Activated CD8-positive, alpha-beta memory T cell treated with anti-CD3 and anti-CD28 coated beads for 24 hours (primary cell): ENCODE measurements at regions not wholly inside any gene's neighbourhood (a gene's known extent, or its start where the extent isn't known, plus 50 kb on each side); places are given as distances from the start of the nearest gene placed in this dataset.

Source experiments
- DNase-seq: peaks from one replicate; pipeline ENCODE4 v3.0.0-alpha.2; 2020

DNA sequence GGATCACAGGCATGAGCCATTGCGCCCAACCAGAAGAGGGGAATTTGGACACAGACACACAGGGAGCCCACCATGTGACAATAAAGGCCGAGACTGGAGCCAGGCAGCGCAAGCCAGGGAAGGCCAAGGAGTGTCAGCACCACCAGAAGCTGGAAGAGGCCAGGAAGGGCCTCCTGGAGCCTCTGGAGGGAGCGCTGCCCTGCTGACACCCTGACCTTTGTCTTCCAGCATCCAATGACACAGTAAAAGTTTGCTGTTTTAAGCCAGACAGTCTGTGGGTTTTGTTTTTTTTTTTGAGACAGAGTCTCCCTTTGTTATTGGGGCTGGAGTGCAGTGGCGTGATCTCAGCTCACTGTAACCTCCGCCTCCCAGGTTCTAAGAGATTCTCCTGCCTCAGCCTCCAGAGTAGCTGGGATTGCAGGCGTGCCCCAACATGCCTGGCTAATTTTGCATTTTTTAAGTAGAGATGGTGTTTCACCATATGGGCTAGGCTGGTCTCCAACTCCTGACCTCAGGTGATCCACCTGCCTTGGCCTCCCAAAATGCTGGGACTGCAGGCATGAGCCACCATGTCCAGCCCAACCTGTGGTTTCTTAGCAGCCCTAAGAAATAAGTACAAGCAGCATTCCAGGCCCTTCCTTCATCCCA, 215.8 kb downstream of the CTTN start:
- no peak for DNase-seq

DNA sequence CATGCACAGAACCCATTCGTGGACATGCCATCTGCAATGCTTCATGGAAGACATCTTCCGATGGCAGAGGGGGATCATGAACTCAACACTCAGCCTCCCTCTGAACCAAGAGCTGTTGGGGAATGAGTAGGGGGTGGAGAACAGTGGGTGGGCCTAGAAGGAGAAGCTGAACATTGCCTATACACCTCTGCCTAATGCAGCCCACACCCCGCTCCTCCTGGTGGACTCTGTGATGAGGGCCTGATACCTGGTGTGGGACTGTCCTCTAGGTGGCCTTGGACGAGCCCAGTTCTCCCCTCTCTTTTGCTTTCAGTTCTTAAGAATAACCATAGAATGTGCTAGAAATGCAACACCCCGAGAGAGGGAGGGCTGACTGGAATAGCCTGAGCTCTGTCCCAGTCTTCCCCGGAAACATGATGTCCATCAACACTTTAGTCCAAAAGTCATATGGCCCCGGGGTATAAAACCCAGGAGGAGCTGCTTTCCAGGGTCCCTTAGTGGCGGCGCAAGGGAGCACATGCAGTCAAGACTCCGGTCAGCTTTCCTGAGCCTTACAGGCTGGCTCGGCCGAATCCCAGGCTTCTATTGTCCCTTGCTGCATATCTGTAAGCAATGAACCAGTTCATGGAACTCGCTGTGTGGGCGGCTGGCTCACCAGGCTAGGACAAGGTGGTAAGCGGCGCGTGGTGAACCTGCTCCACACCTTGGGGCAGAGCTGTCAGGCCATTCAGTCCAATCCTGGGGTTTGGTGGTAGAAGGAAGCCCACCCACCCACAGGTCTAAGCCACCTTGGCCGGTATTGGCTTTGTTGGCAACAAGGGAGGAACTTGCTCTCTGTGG, 216.9 kb downstream of the CTTN start:
- no peak for DNase-seq

DNA sequence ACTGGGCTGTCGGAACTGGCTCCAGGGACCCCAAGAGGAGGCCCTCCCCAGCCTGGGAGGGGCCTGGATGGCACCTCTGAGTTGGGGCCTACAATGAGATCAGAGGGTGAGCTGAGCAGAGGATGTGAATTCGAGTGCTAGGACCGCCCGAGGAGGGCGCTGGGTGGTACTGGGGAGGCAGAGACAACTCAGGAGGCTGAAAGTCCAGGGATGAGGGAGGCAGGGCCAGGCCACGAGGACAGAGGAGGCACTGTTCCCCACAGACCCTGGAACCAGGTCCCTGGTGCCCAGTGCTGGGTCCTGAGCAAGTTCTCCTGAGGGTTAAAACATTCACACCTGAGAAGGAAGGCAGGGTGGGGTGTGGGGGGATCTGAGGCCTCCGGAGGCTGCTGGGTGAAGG, 218.0 kb downstream of the CTTN start:
- DNase-seq: no peak

- no peak for DNase-seq
These were observed 218.8 kb downstream of the CTTN start for GRCh38 chr11:70616938-70617654.

- no peak for DNase-seq
These were observed 220.2 kb downstream of the CTTN start for GRCh38 chr11:70618431-70619101.

DNA sequence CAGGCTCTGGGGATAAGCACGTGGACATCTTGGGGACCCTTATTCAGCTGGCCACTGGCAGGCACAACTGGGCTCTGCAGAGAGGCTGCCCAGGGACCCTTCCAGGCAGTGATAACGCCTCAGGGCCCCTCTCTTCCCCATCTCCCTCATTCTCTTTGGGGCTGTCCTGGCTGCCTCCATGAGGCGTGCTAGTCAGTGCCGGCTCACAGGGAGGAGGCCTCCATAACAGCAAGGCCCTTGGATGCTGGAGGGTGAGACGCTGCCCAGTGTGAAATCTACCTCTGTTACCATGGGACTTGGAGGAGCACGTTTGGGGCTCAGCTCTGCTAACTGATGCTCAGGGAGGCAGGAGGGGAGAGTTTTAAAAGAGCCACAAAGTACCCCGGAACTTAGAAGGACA, 221.3 kb downstream of the CTTN start:
- no peak for DNase-seq

DNA sequence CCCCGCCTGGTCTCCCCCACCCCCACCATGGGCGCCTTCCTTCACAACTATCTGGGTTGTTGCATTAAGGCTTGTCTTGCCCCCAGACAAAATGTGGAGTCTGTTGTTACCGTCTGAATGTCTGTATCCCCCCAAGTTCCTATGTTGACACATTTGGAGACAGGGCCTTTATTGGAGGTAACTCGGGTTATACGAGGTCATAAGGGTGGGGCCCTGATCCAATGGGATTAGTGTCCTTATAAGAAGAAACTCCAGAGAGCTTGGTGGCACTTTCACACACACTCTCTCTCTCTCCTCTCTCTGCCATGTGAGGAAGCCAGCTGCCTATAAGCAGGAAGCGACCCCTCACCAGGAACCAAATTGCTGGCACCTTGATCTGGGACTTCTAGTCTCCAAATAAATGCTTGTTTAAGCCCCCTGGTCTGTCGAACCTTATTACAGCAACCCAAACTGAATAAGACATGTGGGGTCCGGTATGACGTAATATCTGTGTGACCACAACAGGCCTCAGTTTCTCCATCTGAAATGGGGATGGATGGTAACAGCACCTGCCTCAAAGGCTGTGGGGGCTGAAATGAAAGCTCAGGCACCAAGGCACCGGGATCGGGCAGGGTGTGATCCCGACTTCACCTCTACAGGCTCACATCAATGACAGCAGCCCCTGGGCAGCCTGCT, 222.3 kb downstream of the CTTN start:
- no peak for DNase-seq

GRCh38 chr11:70621241-70621640, 222.9 kb downstream of the CTTN start:
- DNase-seq: no peak

DNA sequence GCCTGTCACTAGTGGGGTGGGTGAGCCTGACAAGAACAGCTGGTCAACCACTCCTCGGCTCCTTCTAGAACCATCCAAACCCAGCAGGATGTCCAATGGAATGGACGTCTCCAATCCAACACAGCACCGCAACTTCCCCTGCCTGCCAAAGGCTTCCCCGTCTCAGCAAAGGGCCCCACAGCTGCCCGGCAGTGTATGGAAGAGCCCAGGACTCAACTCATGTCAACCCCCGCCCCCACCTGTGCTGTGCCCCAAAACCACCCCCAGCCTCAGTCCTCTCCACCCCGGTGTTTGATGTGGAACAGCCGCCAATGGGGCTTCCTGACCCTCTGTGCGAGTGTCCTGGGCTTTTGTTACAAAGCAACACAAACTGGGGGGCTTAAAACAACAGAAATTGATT, 223.8 kb downstream of the CTTN start:
- DNase-seq: no peak

GRCh38 chr11:70623906-70624597, 225.7 kb downstream of the CTTN start:
- DNase-seq: no peak

- no peak for DNase-seq
These were observed 226.3 kb downstream of the CTTN start for GRCh38 chr11:70624598-70624993.

- no peak for DNase-seq
These were observed 226.7 kb downstream of the CTTN start for GRCh38 chr11:70625051-70625450.

DNA sequence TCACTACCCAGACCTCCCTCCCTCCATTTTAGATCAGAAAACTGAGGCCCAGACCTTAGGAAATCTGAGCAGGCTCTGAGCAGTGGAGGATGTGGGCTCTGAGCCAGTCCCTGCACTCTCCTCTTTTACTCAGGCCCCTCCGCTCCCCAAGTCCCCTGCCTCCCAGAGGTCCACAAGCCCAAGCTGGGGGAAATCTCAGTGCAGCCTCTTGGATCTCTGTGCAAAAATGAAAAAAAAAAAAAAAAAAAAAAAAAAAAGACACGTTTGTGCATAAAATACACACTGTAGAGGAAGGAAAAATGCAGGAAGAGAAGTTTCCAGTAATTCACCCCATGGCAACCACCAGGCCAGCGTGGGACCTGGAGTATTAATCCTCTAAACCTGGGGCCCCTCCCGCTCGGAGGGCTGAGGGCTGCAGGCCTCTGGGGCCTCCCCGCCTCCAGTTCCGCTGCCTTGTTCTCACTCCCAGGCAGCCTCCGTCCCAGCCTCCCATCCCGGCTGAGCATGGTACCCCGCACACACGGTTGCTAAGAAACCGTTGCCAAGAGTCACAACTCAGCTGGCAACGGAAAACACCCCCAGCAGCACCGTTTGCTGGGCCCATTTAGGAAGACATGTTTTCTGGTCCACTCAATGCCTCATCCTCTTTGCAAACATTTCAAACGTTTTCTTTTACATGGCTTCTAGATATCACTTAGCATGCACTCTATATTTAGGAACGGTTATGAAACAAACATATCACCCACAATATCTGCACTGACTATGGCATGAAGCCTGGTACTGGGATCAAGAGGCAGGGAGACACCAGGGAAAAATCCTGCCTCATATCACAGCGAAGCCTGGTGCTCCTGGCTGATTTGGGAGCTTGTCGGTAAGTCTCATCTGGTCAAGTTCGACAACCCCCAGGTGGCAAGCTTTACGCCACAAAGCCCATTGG, 227.5 kb downstream of the CTTN start:
- no peak for DNase-seq

DNA sequence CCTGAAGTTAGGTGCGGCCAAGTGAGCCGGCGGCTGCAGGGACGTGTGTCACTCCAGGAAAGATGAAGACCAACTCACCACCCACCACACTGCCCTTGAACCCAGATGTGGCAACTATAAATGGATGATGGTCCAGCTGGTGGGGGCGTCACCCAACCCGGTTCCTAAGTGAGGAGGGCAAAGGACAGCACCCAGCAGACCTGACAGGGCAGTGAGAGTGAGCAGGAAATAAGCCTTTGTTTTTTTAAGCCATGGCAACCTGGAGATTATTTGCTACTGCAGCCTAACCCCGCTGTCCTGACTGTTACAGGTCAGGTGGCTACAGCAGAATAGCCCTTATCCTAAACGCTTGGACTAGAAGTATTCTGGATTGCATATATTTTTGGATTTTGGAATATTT, 228.9 kb downstream of the CTTN start:
- DNase-seq: no peak

GRCh38 chr11:70628176-70628854, 230.0 kb downstream of the CTTN start:
- DNase-seq: no peak

GRCh38 chr11:70628855-70629844, 230.8 kb downstream of the CTTN start:
- DNase-seq: no peak

DNA sequence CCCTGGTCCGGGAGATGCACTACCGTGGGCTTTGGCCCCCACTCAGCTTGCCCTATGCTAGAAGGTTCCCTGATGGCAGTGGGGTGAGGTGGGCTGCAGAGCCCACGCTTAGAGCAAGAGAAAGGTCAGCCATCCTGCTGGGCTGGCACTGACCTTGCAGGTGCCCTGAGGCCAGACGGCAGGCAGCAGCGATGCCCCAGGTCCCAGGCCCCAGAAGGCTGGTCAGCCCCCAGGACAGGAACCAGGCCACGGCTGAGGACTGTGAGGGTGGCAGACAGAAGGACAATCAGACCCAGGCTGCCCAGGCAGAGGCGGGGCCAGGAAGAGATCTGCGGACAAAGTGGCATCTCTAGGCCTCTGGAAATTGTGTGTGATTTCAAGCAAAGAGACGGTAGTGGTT, 231.7 kb downstream of the CTTN start:
- DNase-seq: no peak

GRCh38 chr11:70630816-70631623, 232.7 kb downstream of the CTTN start:
- no peak for DNase-seq
